ENCODE measurements at regions not wholly inside any gene's neighbourhood (a gene's known extent, or its start where the extent isn't known, plus 50 kb on each side); places are given as distances from the start of the nearest gene placed in this dataset.

- no peak for TF ChIP-seq POLR2A (IDR thresholded peaks at IDR 0.05)
- TF ChIP-seq, protein P1, sequence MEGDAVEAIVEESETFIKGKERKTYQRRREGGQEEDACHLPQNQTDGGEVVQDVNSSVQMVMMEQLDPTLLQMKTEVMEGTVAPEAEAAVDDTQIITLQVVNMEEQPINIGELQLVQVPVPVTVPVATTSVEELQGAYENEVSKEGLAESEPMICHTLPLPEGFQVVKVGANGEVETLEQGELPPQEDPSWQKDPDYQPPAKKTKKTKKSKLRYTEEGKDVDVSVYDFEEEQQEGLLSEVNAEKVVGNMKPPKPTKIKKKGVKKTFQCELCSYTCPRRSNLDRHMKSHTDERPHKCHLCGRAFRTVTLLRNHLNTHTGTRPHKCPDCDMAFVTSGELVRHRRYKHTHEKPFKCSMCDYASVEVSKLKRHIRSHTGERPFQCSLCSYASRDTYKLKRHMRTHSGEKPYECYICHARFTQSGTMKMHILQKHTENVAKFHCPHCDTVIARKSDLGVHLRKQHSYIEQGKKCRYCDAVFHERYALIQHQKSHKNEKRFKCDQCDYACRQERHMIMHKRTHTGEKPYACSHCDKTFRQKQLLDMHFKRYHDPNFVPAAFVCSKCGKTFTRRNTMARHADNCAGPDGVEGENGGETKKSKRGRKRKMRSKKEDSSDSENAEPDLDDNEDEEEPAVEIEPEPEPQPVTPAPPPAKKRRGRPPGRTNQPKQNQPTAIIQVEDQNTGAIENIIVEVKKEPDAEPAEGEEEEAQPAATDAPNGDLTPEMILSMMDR (IDR thresholded peaks at IDR 0.05 in 4 of 5, conservative IDR thresholded peaks at IDR 0.05 in 1 of 5), result no peak
These were observed 128.1 kb upstream of the MDM1 start for GRCh38 chr12:68460236-68460635.

DNA sequence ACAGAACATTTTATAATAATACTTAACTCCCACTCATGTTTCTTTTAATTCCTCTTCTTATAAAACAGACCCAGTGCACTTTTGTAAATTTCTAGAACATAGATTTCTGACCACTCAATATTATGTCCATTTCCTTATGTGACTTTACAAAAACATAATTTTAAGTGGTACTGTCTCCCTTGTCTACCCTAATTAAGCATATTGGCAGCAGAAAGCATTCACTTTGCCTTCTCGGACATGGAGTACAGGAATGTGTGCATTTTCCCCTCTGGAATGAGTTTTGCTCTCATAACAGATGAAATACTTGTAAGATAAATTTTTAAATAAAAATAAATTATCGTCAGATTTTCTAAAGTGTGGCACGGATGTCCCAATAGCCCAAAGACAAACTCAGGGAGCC, 129.5 kb upstream of the MDM1 start:
- Histone ChIP-seq H3K27ac (no peak overlapping the region), H3K36me3 (no peaks in the 10 kb centered on the region), H3K27me3 (no peaks in the 10 kb centered on the region), H3K4me1 (no peaks in the 10 kb centered on the region), H3K4me3 (no peak overlapping the region), H3K9me3 (no peaks in the 10 kb centered on the region)
- ATAC-seq (no peak), DNase-seq (no peak)
- in situ Hi-C loops (cut with MboI; ENCODE audit: low sequenced_read_pairs in 4 of 4), result no loop called here
- TF ChIP-seq, protein P1 (IDR thresholded peaks at IDR 0.05 in 4 of 5, conservative IDR thresholded peaks at IDR 0.05 in 1 of 5), result no peak
- no peak for TF ChIP-seq POLR2A (IDR thresholded peaks at IDR 0.05)
- intact Hi-C loops (cut with DNase I; ENCODE audit: low total_unique reads), result no loop called here

More at GRCh38 chr12:68460236-68460635, 128.1 kb upstream of the MDM1 start:
- ATAC-seq, result no peak
- Histone ChIP-seq H3K9me3 (no peaks in the 10 kb centered on the region), H3K36me3 (no peaks in the 10 kb centered on the region), H3K27me3 (no peaks in the 10 kb centered on the region), H3K27ac (no peak overlapping the region), H3K4me1 (peaks cover 0 to 6% of the 10 kb centered on the region in 2 donors), H3K4me3 (no peak overlapping the region)
- intact Hi-C loops (cut with DNase I; ENCODE audit: low total_unique reads), result no loop called here
- in situ Hi-C loops (cut with MboI; ENCODE audit: low sequenced_read_pairs in 4 of 4), result no loop called here
- DNase-seq, result no peak

GRCh38 chr12:68462803-68463202, 130.6 kb upstream of the MDM1 start:
- H3K36me3 ChIP-seq, result no peaks in the 10 kb centered on the region
- ATAC-seq, result no peak
- DNase-seq, result no peak
- in situ Hi-C loops (cut with MboI; ENCODE audit: low sequenced_read_pairs in 4 of 4) (no loop called here), intact Hi-C loops (cut with DNase I; ENCODE audit: low total_unique reads) (no loop called here)
- H3K27me3 ChIP-seq, result no peaks in the 10 kb centered on the region
- no peak overlapping the region for H3K27ac ChIP-seq
- no peaks in the 10 kb centered on the region for H3K4me1 ChIP-seq
- H3K9me3 ChIP-seq, result no peaks in the 10 kb centered on the region
- no peak overlapping the region for H3K4me3 ChIP-seq
- TF ChIP-seq, protein P1 (IDR thresholded peaks at IDR 0.05 in 4 of 5, conservative IDR thresholded peaks at IDR 0.05 in 1 of 5), result no peak
- no peak for TF ChIP-seq POLR2A (IDR thresholded peaks at IDR 0.05)

- H3K27ac ChIP-seq, result no peak overlapping the region
- H3K27me3 ChIP-seq, result no peaks in the 10 kb centered on the region
- intact Hi-C loops (cut with DNase I; ENCODE audit: low total_unique reads), result no loop called here
- H3K9me3 ChIP-seq, result no peaks in the 10 kb centered on the region
- DNase-seq (no peak), ATAC-seq (no peak)
- H3K36me3 ChIP-seq, result no peaks in the 10 kb centered on the region
- peaks cover 0 to 4% of the 10 kb centered on the region in 2 donors for H3K4me1 ChIP-seq
- no peak overlapping the region for H3K4me3 ChIP-seq
- in situ Hi-C loops (cut with MboI; ENCODE audit: low sequenced_read_pairs in 4 of 4), result no loop called here
- TF ChIP-seq POLR2A (IDR thresholded peaks at IDR 0.05), result no peak
- TF ChIP-seq, protein P1 (IDR thresholded peaks at IDR 0.05 in 4 of 5, conservative IDR thresholded peaks at IDR 0.05 in 1 of 5), result no peak
These were observed 133.1 kb upstream of the MDM1 start for GRCh38 chr12:68465227-68465626.

DNA sequence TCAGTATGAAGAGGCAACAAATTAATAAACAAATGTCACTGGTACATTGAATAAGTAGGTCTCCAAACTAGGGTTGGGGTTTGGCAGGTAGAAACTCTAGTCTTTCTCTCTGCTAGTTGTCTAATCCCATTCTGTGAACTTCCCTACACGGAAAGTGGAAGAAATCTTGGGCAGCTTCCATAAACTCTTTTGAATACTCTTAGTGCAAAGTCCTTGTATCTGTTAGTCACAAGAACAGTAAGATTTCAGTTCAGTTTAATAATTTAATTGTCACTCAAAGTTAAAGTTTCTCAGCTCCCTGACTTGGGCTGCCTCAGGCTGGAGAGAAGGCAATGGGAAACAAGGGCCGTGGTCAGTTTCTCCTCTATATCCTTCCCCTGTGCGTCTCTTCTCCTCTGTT, 135.4 kb upstream of the MDM1 start:
- H3K27ac ChIP-seq, result no peak overlapping the region
- in situ Hi-C loops (cut with MboI; ENCODE audit: low sequenced_read_pairs in 4 of 4) (no loop called here), intact Hi-C loops (cut with DNase I; ENCODE audit: low total_unique reads) (no loop called here)
- no peak for DNase-seq
- H3K27me3 ChIP-seq, result no peaks in the 10 kb centered on the region
- no peaks in the 10 kb centered on the region for H3K9me3 ChIP-seq
- H3K4me1 ChIP-seq, result peaks cover 0 to 4% of the 10 kb centered on the region in 2 donors
- H3K4me3 ChIP-seq, result no peak overlapping the region
- no peak for TF ChIP-seq POLR2A (IDR thresholded peaks at IDR 0.05)
- TF ChIP-seq, protein P1 (IDR thresholded peaks at IDR 0.05 in 4 of 5, conservative IDR thresholded peaks at IDR 0.05 in 1 of 5), result no peak
- ATAC-seq, result no peak
- H3K36me3 ChIP-seq, result no peaks in the 10 kb centered on the region
